IMR-90 (cell line): ENCODE measurements at regions not wholly inside any gene's neighbourhood (a gene's known extent, or its start where the extent isn't known, plus 50 kb on each side); places are given as distances from the start of the nearest gene placed in this dataset.

Experiments
- ATAC-seq: fragments of 200-7000 bp; cut with Tn5 transposase; 2 replicates; pipeline ENCODE4 v1.9.1; 2020; ENCODE audit warnings: low read depth, mild to moderate bottlenecking, moderate library complexity
- BruUV-seq: library from RNA; stranded (reverse); fragments of 400-500 nt; replicated peaks from 2 replicates; lab custom pipeline; 2021; lab: Mats Ljungman, UMichigan
- CTCF ChIA-PET: fragments of 300-600 bp; formaldehyde crosslinking; extraction: SDS; loops from one replicate; lab custom pipeline; 2021; ENCODE audit warnings: antibody characterized with exemption; lab: Yijun Ruan, JAX
- POLR2A ChIA-PET: fragments of 300-600 bp; sonication (Branson Sonifier 250); formaldehyde crosslinking; loops from one replicate; lab custom pipeline; 2022; ENCODE audit warnings: antibody characterized with exemption; ENCODE audit not compliant: unreplicated experiment; lab: Charles Lee
- DNase-seq: peaks from one replicate; pipeline ENCODE4 v3.0.0; 2013
- H2AFZ ChIP-seq: replicated peaks from 2 replicates; pipeline ENCODE3; 2013; ENCODE audit warnings: low read length, mild to moderate bottlenecking; ENCODE audit not compliant: poor library complexity
- H2AK5ac ChIP-seq: 2 replicates; pipeline ENCODE4 v1.6.1; 2013; ENCODE audit warnings: low read depth, low read length, inconsistent platforms
- H2AK9ac ChIP-seq: replicated peaks from 2 replicates; pipeline ENCODE3; 2013; ENCODE audit warnings: mild to moderate bottlenecking, low read depth, low read length, moderate library complexity; ENCODE audit not compliant: poor library complexity
- H2BK120ac ChIP-seq: 2 replicates; pipeline ENCODE4 v1.6.1; 2013; ENCODE audit warnings: low read depth, low read length, inconsistent platforms
- H2BK15ac ChIP-seq: 3 replicates; pipeline ENCODE4 v1.6.1; 2013; ENCODE audit warnings: low read depth, low read length, inconsistent platforms
- H2BK20ac ChIP-seq: 2 replicates; pipeline ENCODE4 v1.6.1; 2013; ENCODE audit warnings: low read depth, mild to moderate bottlenecking, inconsistent platforms, low read length, moderate library complexity
- H2BK5ac ChIP-seq: 2 replicates; pipeline ENCODE4 v1.6.1; 2013; ENCODE audit warnings: mild to moderate bottlenecking, low read depth, low read length, inconsistent platforms; ENCODE audit not compliant: poor library complexity, severe bottlenecking
- H3K14ac ChIP-seq: replicated peaks from 2 replicates; pipeline ENCODE4 v1.6.1; 2013; ENCODE audit warnings: low read depth, low read length, inconsistent platforms
- H3K18ac ChIP-seq: 2 replicates; pipeline ENCODE4 v1.6.1; 2013; ENCODE audit warnings: low read depth, low read length, control low read depth
- H3K23ac ChIP-seq: 2 replicates; pipeline ENCODE4 v1.6.1; 2013; ENCODE audit warnings: low read depth, low read length, inconsistent platforms
- H3K27ac ChIP-seq: 2 replicates; pipeline ENCODE4 v1.5.1; 2013; ENCODE audit warnings: mild to moderate bottlenecking, control low read depth, low read length; ENCODE audit not compliant: insufficient read depth
- H3K27me3 ChIP-seq: 2 replicates; pipeline ENCODE4 v1.6.1; 2013; ENCODE audit warnings: low read length; ENCODE audit not compliant: control insufficient read depth, insufficient read depth
- H3K36me3 ChIP-seq: 2 replicates; pipeline ENCODE4 v1.6.1; 2013; ENCODE audit warnings: low read length, mixed read lengths; ENCODE audit not compliant: control insufficient read depth, insufficient read depth
- H3K4ac ChIP-seq: 2 replicates; pipeline ENCODE4 v1.6.1; 2013; ENCODE audit warnings: low read depth, low read length, inconsistent platforms
- H3K4me1 ChIP-seq: 2 replicates; pipeline ENCODE4 v1.6.1; 2013; ENCODE audit warnings: low read length, mixed read lengths; ENCODE audit not compliant: control insufficient read depth, insufficient read depth
- H3K4me2 ChIP-seq: 2 replicates; pipeline ENCODE4 v1.6.1; 2013; ENCODE audit warnings: low read depth, mild to moderate bottlenecking, control low read depth, low read length, moderate library complexity
- H3K4me3 ChIP-seq: 2 replicates; pipeline ENCODE4 v1.5.1; 2013; ENCODE audit warnings: low read depth, mild to moderate bottlenecking, control low read depth, low read length, moderate library complexity; ENCODE audit not compliant: insufficient read depth
- H3K56ac ChIP-seq: 2 replicates; pipeline ENCODE4 v1.6.1; 2013; ENCODE audit warnings: low read length, inconsistent platforms; ENCODE audit not compliant: insufficient read depth; ENCODE audit errors: extremely low read depth
- H3K79me1 ChIP-seq, 2 experiments: 2 replicates each; pipeline ENCODE4 v1.6.1; 2013; ENCODE audit warnings: low read length in 2 of 2, inconsistent platforms in 1 of 2, low read depth in 1 of 2
- H3K9ac ChIP-seq: 2 replicates; pipeline ENCODE4 v1.6.1; 2013; ENCODE audit warnings: low read depth, low read length, control low read depth
- H3K9me1 ChIP-seq: 2 replicates; pipeline ENCODE4 v1.6.1; 2013; ENCODE audit warnings: low read length, inconsistent platforms; ENCODE audit not compliant: insufficient read depth
- H3K9me3 ChIP-seq: 2 replicates; pipeline ENCODE4 v1.6.1; 2013; ENCODE audit warnings: low read length; ENCODE audit not compliant: control insufficient read depth, insufficient read depth
- H4K20me1 ChIP-seq: 2 replicates; pipeline ENCODE4 v1.6.1; 2013; ENCODE audit warnings: low read length, inconsistent platforms; ENCODE audit not compliant: insufficient read depth
- H4K5ac ChIP-seq: 2 replicates; pipeline ENCODE4 v1.6.1; 2013; ENCODE audit warnings: mild to moderate bottlenecking, low read depth, low read length, control low read depth
- H4K8ac ChIP-seq, 2 experiments: 2 replicates each; pipeline ENCODE4 v1.6.1; 2013; ENCODE audit warnings: low read depth in 2 of 2, low read length in 2 of 2, control low read depth in 1 of 2, inconsistent platforms in 1 of 2
- H4K91ac ChIP-seq: 2 replicates; pipeline ENCODE4 v1.6.1; 2013; ENCODE audit warnings: low read depth, low read length, inconsistent platforms; ENCODE audit not compliant: insufficient read depth
- BHLHE40 ChIP-seq: fragments of 150-350 bp; IDR thresholded peaks from 2 replicates; pipeline ENCODE4 v1.6.1; 2016; ENCODE audit warnings: mild to moderate bottlenecking, low read depth, low read length
- CEBPB ChIP-seq: IDR thresholded peaks from 2 replicates; pipeline ENCODE4 v1.6.1; 2012; ENCODE audit warnings: low read depth, low read length, improper control_type of control experiment
- CHD1 ChIP-seq: IDR thresholded peaks from 2 replicates; pipeline ENCODE4 v1.6.1; 2012; ENCODE audit warnings: low read depth, low read length, improper control_type of control experiment
- FOS ChIP-seq: fragments of 150-350 bp; IDR thresholded peaks from 2 replicates; pipeline ENCODE4 v1.6.1; 2016; ENCODE audit warnings: low read depth, low read length
- MAFK ChIP-seq: IDR thresholded peaks from 2 replicates; pipeline ENCODE4 v1.6.1; 2012; ENCODE audit warnings: low read depth, low read length, improper control_type of control experiment
- MAZ ChIP-seq: IDR thresholded peaks from 2 replicates; pipeline ENCODE4 v1.6.1; 2012; ENCODE audit warnings: low read depth, mild to moderate bottlenecking, low read length, improper control_type of control experiment, moderate library complexity, borderline replicate concordance
- MXI1 ChIP-seq: IDR thresholded peaks from 2 replicates; pipeline ENCODE4 v1.6.1; 2012; ENCODE audit warnings: low read depth, mild to moderate bottlenecking, low read length, moderate library complexity, borderline replicate concordance
- NFE2L2 ChIP-seq: fragments of 150-350 bp; IDR thresholded peaks from 2 replicates; pipeline ENCODE4 v1.6.1; 2016; ENCODE audit warnings: low read depth, mild to moderate bottlenecking, low read length
- POLR2A ChIP-seq: IDR thresholded peaks from 2 replicates; pipeline ENCODE4 v1.6.1; 2012; ENCODE audit warnings: mild to moderate bottlenecking, low read depth, low read length
- RAD21 ChIP-seq: IDR thresholded peaks from 2 replicates; pipeline ENCODE4 v1.6.1; 2012; ENCODE audit warnings: low read length, improper control_type of control experiment
- RCOR1 ChIP-seq: IDR thresholded peaks from 2 replicates; pipeline ENCODE4 v1.6.1; 2012; ENCODE audit warnings: mild to moderate bottlenecking, low read length, improper control_type of control experiment; ENCODE audit not compliant: insufficient replicate concordance
- RFX5 ChIP-seq: IDR thresholded peaks from 2 replicates; pipeline ENCODE4 v1.8.0; 2012; ENCODE audit warnings: low read depth, mild to moderate bottlenecking, low read length, moderate library complexity
- SMC3 ChIP-seq: fragments of 150-350 bp; IDR thresholded peaks from 2 replicates; pipeline ENCODE4 v1.6.1; 2016; ENCODE audit warnings: low read depth, mild to moderate bottlenecking, antibody characterized with exemption, low read length, moderate library complexity
- WGBS, 2 experiments: methylation state at CpG; one replicate each; pipeline versions ENCODE4 v1.1.5 to v1.1.7; 2013; ENCODE audit warnings: missing lambda C conversion rate in 2 of 2; ENCODE audit not compliant: insufficient read length in 1 of 2; ENCODE audit errors: extremely low coverage in 2 of 2; 5-methylcytosine and 5-hydroxymethylcytosine counted together
- dilution Hi-C: fragments of 300-500 bp; cut with HindIII; formaldehyde crosslinking; loops from one replicate; pipeline ENCODE4 v1.14.3; 2018; ENCODE audit warnings: low sequenced_read_pairs; ENCODE audit not compliant: unreplicated experiment
- in situ Hi-C: fragments of 300-500 bp; cut with MboI; formaldehyde crosslinking; loops from 3 replicates; pipeline ENCODE4 v1.14.3; 2019; ENCODE audit warnings: low sequenced_read_pairs, inconsistent platforms, mixed read lengths
- intact Hi-C: fragments of 100-400 bp; cut with micrococcal nuclease; formaldehyde crosslinking; loops from 2 replicates; pipeline ENCODE4 v1.10.0; 2022
- TF ChIP-seq, protein P1 (sequence below): fragments of 150-350 bp; IDR thresholded peaks from 2 replicates; pipeline ENCODE4 v1.6.1; 2016; ENCODE audit warnings: low read depth, mild to moderate bottlenecking, low read length, moderate library complexity, borderline replicate concordance
- TF ChIP-seq, protein P2 (sequence below): fragments of 150-350 bp; IDR thresholded peaks from 2 replicates; pipeline ENCODE4 v1.6.1; 2017; ENCODE audit warnings: mild to moderate bottlenecking, antibody characterized with exemption, low read length, low read depth
- TF ChIP-seq, protein P3 (sequence below): conservative IDR thresholded peaks from 2 replicates; pipeline ENCODE4 v1.5.1; 2012; ENCODE audit warnings: mild to moderate bottlenecking, low read depth, low read length, improper control_type of control experiment

DNA sequence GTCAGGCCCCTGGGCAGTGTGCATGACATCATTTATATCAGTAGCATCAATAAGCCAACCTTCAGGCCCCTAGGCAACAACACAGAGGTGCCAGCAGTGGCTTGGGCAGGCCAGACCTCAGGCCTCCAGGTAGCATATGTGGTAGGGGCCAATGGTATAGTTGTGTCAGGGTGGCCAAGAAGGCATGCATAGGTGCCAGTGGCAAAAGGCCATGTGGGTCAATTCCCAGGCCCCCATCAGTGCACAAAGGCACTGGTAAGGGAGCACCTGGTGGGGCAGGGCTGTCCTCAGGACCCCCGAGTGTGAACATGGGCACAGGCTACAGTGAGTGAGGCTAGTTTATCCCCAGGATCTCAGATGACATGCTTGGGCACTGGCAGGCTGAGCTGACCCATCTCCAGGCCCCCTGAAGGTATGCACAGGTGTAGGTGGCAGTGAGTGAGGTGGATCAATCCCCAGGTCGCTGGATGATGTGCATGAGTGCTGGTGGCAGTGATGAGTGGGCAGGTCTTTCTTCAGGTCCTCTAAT, 244.1 kb upstream of the ZNF385D start:
- Histone ChIP-seq H3K56ac (no peak overlapping the region), H3K23ac (no peak overlapping the region), H3K27ac (no peak overlapping the region), H3K9me1 (no peaks in the 10 kb centered on the region), H3K4me2 (no peak overlapping the region), H3K18ac (no peak overlapping the region), H3K4me3 (no peak overlapping the region), H4K8ac (no peak overlapping the region), H3K27me3 (no peaks in the 10 kb centered on the region), H3K9me3 (no peaks in the 10 kb centered on the region), H2BK5ac (no peak overlapping the region), H4K5ac (no peak overlapping the region), H2AK5ac (no peak overlapping the region), H3K79me1 (no peaks in the 10 kb centered on the region), H3K4ac (no peak overlapping the region), H2BK120ac (no peak overlapping the region), H4K20me1 (no peaks in the 10 kb centered on the region), H4K91ac (no peak overlapping the region), H2AK9ac (no peak overlapping the region), H2BK20ac (no peak overlapping the region), H3K14ac (no peak overlapping the region), H3K9ac (no peak overlapping the region), H2AFZ (no peak overlapping the region), H3K36me3 (no peaks in the 10 kb centered on the region), H3K4me1 (no peaks in the 10 kb centered on the region), H2BK15ac (no peak overlapping the region)
- DNase-seq: no peak
- WGBS, 2 experiments: 40% methylated on average over 1 of the region's 2 CpGs; no CpG with 5 or more reads in 1 of the 2 experiments
- POLR2A ChIA-PET: no interaction called here
- in situ Hi-C loops: no loop called here
- BruUV-seq: no TSS peak
- intact Hi-C loops: no loop called here
- TF ChIP-seq MXI1 (no peak), BHLHE40 (no peak), MAFK (no peak), RFX5 (no peak), SMC3 (no peak), MAZ (no peak), POLR2A (no peak), RCOR1 (no peak), NFE2L2 (no peak), CHD1 (no peak), CEBPB (no peak), FOS (no peak), RAD21 (no peak)
- TF ChIP-seq, protein P1, sequence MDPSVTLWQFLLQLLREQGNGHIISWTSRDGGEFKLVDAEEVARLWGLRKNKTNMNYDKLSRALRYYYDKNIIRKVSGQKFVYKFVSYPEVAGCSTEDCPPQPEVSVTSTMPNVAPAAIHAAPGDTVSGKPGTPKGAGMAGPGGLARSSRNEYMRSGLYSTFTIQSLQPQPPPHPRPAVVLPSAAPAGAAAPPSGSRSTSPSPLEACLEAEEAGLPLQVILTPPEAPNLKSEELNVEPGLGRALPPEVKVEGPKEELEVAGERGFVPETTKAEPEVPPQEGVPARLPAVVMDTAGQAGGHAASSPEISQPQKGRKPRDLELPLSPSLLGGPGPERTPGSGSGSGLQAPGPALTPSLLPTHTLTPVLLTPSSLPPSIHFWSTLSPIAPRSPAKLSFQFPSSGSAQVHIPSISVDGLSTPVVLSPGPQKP: no peak
- TF ChIP-seq, protein P2, sequence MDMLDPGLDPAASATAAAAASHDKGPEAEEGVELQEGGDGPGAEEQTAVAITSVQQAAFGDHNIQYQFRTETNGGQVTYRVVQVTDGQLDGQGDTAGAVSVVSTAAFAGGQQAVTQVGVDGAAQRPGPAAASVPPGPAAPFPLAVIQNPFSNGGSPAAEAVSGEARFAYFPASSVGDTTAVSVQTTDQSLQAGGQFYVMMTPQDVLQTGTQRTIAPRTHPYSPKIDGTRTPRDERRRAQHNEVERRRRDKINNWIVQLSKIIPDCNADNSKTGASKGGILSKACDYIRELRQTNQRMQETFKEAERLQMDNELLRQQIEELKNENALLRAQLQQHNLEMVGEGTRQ: no peak
- TF ChIP-seq, protein P3, sequence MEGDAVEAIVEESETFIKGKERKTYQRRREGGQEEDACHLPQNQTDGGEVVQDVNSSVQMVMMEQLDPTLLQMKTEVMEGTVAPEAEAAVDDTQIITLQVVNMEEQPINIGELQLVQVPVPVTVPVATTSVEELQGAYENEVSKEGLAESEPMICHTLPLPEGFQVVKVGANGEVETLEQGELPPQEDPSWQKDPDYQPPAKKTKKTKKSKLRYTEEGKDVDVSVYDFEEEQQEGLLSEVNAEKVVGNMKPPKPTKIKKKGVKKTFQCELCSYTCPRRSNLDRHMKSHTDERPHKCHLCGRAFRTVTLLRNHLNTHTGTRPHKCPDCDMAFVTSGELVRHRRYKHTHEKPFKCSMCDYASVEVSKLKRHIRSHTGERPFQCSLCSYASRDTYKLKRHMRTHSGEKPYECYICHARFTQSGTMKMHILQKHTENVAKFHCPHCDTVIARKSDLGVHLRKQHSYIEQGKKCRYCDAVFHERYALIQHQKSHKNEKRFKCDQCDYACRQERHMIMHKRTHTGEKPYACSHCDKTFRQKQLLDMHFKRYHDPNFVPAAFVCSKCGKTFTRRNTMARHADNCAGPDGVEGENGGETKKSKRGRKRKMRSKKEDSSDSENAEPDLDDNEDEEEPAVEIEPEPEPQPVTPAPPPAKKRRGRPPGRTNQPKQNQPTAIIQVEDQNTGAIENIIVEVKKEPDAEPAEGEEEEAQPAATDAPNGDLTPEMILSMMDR: no peak
- no peak for ATAC-seq
- CTCF ChIA-PET: interaction anchor here (0.6 kb wide), 1 partner anchor 14 kb away, joined by 3 read pairs; no protein-coding TSS in a partner anchor
- dilution Hi-C loops: no loop called here
